Kidney epithelial cell (primary cell): ENCODE measurements at regions not wholly inside any gene's neighbourhood (a gene's known extent, or its start where the extent isn't known, plus 50 kb on each side); places are given as distances from the start of the nearest gene placed in this dataset.

Experiments
- DNase-seq: peaks from one replicate; pipeline ENCODE4 v3.0.0-alpha.2; 2010; ENCODE audit warnings: low read depth
- H3K27me3 ChIP-seq: 2 replicates; pipeline ENCODE4 v1.6.0; 2011; ENCODE audit warnings: low read length; ENCODE audit not compliant: control insufficient read depth, insufficient read depth
- H3K36me3 ChIP-seq: 2 replicates; pipeline ENCODE4 v1.5.1; 2011; ENCODE audit warnings: low read length; ENCODE audit not compliant: control insufficient read depth, insufficient read depth
- H3K4me3 ChIP-seq: 2 replicates; pipeline ENCODE4 v1.5.1; 2011; ENCODE audit warnings: low read depth, mild to moderate bottlenecking, control low read depth, low read length
- CTCF ChIP-seq: IDR thresholded peaks from 2 replicates; pipeline ENCODE4 v1.5.1; 2011; ENCODE audit warnings: mild to moderate bottlenecking, moderate library complexity, low read length, control low read depth, inconsistent platforms; ENCODE audit not compliant: insufficient read depth, poor library complexity, severe bottlenecking

GRCh38 chr2:145815933-145816332 is 1296.0 kb upstream of the ZEB2 start:
- TF ChIP-seq CTCF: no peak

GRCh38 chr2:145813481-145813880 is 1293.6 kb upstream of the ZEB2 start:
- Histone ChIP-seq H3K36me3 (no peaks in the 10 kb centered on the region), H3K4me3 (no peak overlapping the region), H3K27me3 (no peaks in the 10 kb centered on the region)
- DNase-seq: no peak
- TF ChIP-seq CTCF: no peak

More at GRCh38 chr2:145815933-145816332, 1296.0 kb upstream of the ZEB2 start:
- Histone ChIP-seq H3K27me3 (no peaks in the 10 kb centered on the region), H3K36me3 (no peaks in the 10 kb centered on the region), H3K4me3 (no peak overlapping the region)
- no peak for DNase-seq

GRCh38 chr2:145812165-145812554 is 1292.2 kb upstream of the ZEB2 start:
- no peak overlapping the region for H3K4me3 ChIP-seq
- no peak for DNase-seq
- no peaks in the 10 kb centered on the region for H3K36me3 ChIP-seq
- no peaks in the 10 kb centered on the region for H3K27me3 ChIP-seq
- no peak for TF ChIP-seq CTCF

- Histone ChIP-seq H3K4me3 (no peak overlapping the region), H3K27me3 (no peaks in the 10 kb centered on the region), H3K36me3 (no peaks in the 10 kb centered on the region)
- TF ChIP-seq CTCF: no peak
- no peak for DNase-seq
Measured at GRCh38 chr2:145811276-145812164, 1291.6 kb upstream of the ZEB2 start.

GRCh38 chr2:145807968-145808367 is 1288.0 kb upstream of the ZEB2 start:
- DNase-seq: no peak
- Histone ChIP-seq H3K36me3 (no peaks in the 10 kb centered on the region), H3K27me3 (no peaks in the 10 kb centered on the region), H3K4me3 (no peak overlapping the region)
- TF ChIP-seq CTCF: no peak

GRCh38 chr2:145807554-145807953 is 1287.6 kb upstream of the ZEB2 start:
- no peaks in the 10 kb centered on the region for H3K36me3 ChIP-seq
- DNase-seq: no peak
- no peak overlapping the region for H3K4me3 ChIP-seq
- H3K27me3 ChIP-seq: no peaks in the 10 kb centered on the region
- TF ChIP-seq CTCF: no peak
